Epithelial cell of proximal tubule (primary cell): ENCODE measurements at regions not wholly inside any gene's neighbourhood (a gene's known extent, or its start where the extent isn't known, plus 50 kb on each side); places are given as distances from the start of the nearest gene placed in this dataset.

Experiments
- DNase-seq: peaks from one replicate; pipeline ENCODE4 v3.0.0-alpha.2; 2011; ENCODE audit warnings: low read depth
- H3K4me3 ChIP-seq: 2 replicates; pipeline ENCODE4 v1.5.1; 2011; ENCODE audit warnings: low read depth, mild to moderate bottlenecking, low read length
- TF ChIP-seq, protein P1 (sequence below): conservative IDR thresholded peaks from 2 replicates; pipeline ENCODE4 v1.5.1; 2012; ENCODE audit warnings: low read depth, mild to moderate bottlenecking, low read length

- H3K4me3 ChIP-seq, result no peak overlapping the region
- no peak for DNase-seq
- TF ChIP-seq, protein P1, sequence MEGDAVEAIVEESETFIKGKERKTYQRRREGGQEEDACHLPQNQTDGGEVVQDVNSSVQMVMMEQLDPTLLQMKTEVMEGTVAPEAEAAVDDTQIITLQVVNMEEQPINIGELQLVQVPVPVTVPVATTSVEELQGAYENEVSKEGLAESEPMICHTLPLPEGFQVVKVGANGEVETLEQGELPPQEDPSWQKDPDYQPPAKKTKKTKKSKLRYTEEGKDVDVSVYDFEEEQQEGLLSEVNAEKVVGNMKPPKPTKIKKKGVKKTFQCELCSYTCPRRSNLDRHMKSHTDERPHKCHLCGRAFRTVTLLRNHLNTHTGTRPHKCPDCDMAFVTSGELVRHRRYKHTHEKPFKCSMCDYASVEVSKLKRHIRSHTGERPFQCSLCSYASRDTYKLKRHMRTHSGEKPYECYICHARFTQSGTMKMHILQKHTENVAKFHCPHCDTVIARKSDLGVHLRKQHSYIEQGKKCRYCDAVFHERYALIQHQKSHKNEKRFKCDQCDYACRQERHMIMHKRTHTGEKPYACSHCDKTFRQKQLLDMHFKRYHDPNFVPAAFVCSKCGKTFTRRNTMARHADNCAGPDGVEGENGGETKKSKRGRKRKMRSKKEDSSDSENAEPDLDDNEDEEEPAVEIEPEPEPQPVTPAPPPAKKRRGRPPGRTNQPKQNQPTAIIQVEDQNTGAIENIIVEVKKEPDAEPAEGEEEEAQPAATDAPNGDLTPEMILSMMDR, result no peak
Measured at GRCh38 chr21:35343046-35343819, 294.1 kb upstream of the RUNX1 start.

DNA sequence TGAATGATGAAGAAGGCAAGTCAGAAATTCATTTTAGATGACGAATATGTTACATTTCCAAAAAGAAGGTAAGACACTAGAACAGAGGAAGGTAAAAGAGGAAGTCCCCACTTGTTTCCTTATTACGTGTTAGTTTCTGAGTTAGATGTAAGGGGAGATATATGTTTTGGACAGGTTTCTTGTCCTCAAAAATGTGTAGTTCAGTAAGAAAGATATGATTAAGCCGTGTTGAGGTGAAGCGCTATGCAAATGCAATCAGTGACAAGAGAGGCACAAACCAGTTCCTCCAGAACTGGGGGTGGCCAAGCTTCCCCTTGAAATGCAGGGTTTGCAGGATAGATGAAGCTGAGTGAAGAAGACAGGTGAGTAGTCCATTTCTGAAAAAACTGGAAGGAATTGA is 293.3 kb upstream of the RUNX1 start:
- H3K4me3 ChIP-seq, result no peak overlapping the region
- TF ChIP-seq, protein P1, result no peak
- DNase-seq, result no peak

- H3K4me3 ChIP-seq, result no peak overlapping the region
- TF ChIP-seq, protein P1, result peak; percentile 21
- DNase-seq, result no peak
Measured at GRCh38 chr21:35340273-35340672, 291.2 kb upstream of the RUNX1 start.

DNA sequence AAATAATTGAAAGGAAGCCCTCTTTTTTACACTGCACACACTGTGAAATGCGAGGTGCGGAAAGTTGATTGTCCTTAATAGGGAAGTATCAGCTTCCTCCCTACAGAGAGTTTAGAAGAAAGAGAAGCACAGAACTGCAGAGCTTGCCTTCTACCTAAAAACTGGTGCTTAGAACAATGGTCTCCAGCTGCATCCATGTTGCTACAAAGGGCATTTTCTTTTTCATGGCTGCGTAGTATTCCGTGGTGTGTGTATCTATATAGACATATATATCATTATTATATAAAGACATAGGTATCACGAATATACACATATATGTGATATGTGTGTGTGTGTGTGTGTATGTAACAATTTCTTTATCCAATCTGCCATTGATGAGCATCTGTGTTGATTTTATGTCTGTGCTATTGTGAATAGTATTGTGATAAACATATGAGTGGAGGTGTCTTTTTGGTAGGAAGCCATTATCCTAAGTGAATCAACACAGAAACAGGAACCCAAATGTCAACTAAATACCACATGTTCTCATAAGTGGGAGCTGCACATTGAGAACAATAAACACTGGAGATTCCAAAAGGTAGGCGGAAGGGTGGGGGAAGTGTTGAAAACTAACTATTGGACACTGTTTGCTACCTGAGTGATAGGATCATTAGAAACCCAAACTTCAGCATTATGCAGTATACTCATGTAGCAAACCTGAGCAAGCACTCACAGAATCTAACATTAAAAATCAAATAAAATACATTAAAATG is 290.0 kb upstream of the RUNX1 start:
- TF ChIP-seq, protein P1, result no peak
- DNase-seq, result no peak
- no peak overlapping the region for H3K4me3 ChIP-seq

- TF ChIP-seq, protein P1, result no peak
- no peak for DNase-seq
- no peak overlapping the region for H3K4me3 ChIP-seq
Measured at GRCh38 chr21:35338281-35338680, 289.2 kb upstream of the RUNX1 start.

DNA sequence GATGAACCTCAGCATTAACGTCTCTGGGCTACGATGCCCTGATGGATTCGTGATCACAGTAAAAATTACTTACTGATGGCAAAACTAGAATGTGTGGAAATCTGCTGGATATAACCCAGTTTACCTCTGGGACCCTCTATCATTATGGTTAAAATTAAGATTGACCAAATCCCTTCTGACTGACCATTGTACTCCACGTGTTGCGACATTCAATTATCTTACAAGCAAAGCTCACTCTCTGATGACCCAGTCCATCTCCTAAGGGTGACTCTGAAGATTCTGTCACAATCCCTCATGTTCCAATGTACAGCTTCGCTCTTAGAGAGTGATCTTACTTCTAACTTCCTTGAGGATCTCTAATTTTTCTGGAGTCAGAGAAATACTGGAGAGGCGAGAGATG is 288.5 kb upstream of the RUNX1 start:
- TF ChIP-seq, protein P1, result no peak
- DNase-seq, result no peak
- H3K4me3 ChIP-seq, result no peak overlapping the region

- TF ChIP-seq, protein P1, result no peak
- no peak for DNase-seq
- H3K4me3 ChIP-seq, result no peak overlapping the region
Measured at GRCh38 chr21:35336534-35336933, 287.4 kb upstream of the RUNX1 start.
